ENCODE measurements at regions not wholly inside any gene's neighbourhood (a gene's known extent, or its start where the extent isn't known, plus 50 kb on each side); places are given as distances from the start of the nearest gene placed in this dataset.

- TF ChIP-seq CTCF (IDR thresholded peaks at IDR 0.05), result no peak
- TF ChIP-seq POLR2A (IDR thresholded peaks at IDR 0.05), result no peak
- H3K4me3 ChIP-seq (replicated peaks in 1 of 3), result no peak overlapping the region
- H3K9me3 ChIP-seq, result no peaks in the 10 kb centered on the region
- H3K27ac ChIP-seq, result no peak overlapping the region
- H3K4me1 ChIP-seq, result no peaks in the 10 kb centered on the region
- no peaks in the 10 kb centered on the region for H3K36me3 ChIP-seq
- DNase-seq, result no peak
- intact Hi-C loops (cut with DNase I), result no loop called here
- 81 to 85% methylated on average over 4 of the region's 4 CpGs for WGBS, 2 donors
- H3K27me3 ChIP-seq, result no peaks in the 10 kb centered on the region
Measured at GRCh38 chr1:34359411-34359810, 182.7 kb downstream of the C1orf94 start.

GRCh38 chr1:34360574-34360973 is 183.9 kb downstream of the C1orf94 start:
- Histone ChIP-seq H3K4me1 (no peaks in the 10 kb centered on the region), H3K9me3 (no peaks in the 10 kb centered on the region), H3K27me3 (no peaks in the 10 kb centered on the region), H3K36me3 (no peaks in the 10 kb centered on the region), H3K4me3 (replicated peaks in 1 of 3) (no peak overlapping the region), H3K27ac (no peak overlapping the region)
- 77 to 93% methylated on average over 3 of the region's 3 CpGs for WGBS, 2 donors
- DNase-seq, result no peak
- intact Hi-C loops (cut with DNase I), result no loop called here
- no peak for TF ChIP-seq POLR2A (IDR thresholded peaks at IDR 0.05)
- TF ChIP-seq CTCF (IDR thresholded peaks at IDR 0.05), result no peak

GRCh38 chr1:34361121-34361520 is 184.4 kb downstream of the C1orf94 start:
- no peaks in the 10 kb centered on the region for H3K4me1 ChIP-seq
- no peak for DNase-seq
- intact Hi-C loops (cut with DNase I), result no loop called here
- H3K27me3 ChIP-seq, result no peaks in the 10 kb centered on the region
- 38 to 49% methylated on average over 2 to 3 of the region's 3 CpGs for WGBS, 2 donors
- no peak for TF ChIP-seq CTCF (IDR thresholded peaks at IDR 0.05)
- TF ChIP-seq POLR2A (IDR thresholded peaks at IDR 0.05), result no peak
- H3K27ac ChIP-seq, result no peak overlapping the region
- no peak overlapping the region for H3K4me3 ChIP-seq (replicated peaks in 1 of 3)
- no peaks in the 10 kb centered on the region for H3K9me3 ChIP-seq
- no peaks in the 10 kb centered on the region for H3K36me3 ChIP-seq

- intact Hi-C loops (cut with DNase I), result no loop called here
- Histone ChIP-seq H3K27ac (no peak overlapping the region), H3K27me3 (no peaks in the 10 kb centered on the region), H3K36me3 (no peaks in the 10 kb centered on the region), H3K4me3 (replicated peaks in 1 of 3) (no peak overlapping the region), H3K9me3 (no peaks in the 10 kb centered on the region), H3K4me1 (no peaks in the 10 kb centered on the region)
- 56 to 59% methylated on average over 2 of the region's 2 CpGs for WGBS, 2 donors
- no peak for TF ChIP-seq CTCF (IDR thresholded peaks at IDR 0.05)
- no peak for TF ChIP-seq POLR2A (IDR thresholded peaks at IDR 0.05)
- no peak for DNase-seq
Measured at GRCh38 chr1:34361781-34362357, 185.2 kb downstream of the C1orf94 start.

GRCh38 chr1:34362949-34363348 is 186.2 kb downstream of the C1orf94 start:
- no peaks in the 10 kb centered on the region for H3K36me3 ChIP-seq
- DNase-seq, result no peak
- no peak overlapping the region for H3K4me3 ChIP-seq (replicated peaks in 1 of 3)
- WGBS, 2 donors, result 33 to 44% methylated on average over 4 of the region's 4 CpGs
- H3K27ac ChIP-seq, result no peak overlapping the region
- H3K9me3 ChIP-seq, result no peaks in the 10 kb centered on the region
- no peaks in the 10 kb centered on the region for H3K27me3 ChIP-seq
- no peaks in the 10 kb centered on the region for H3K4me1 ChIP-seq
- intact Hi-C loops (cut with DNase I), result no loop called here
- TF ChIP-seq POLR2A (IDR thresholded peaks at IDR 0.05) (no peak), CTCF (IDR thresholded peaks at IDR 0.05) (no peak)

All from thyroid gland (tissue), 4 donors.